HepG2 (cell line): ENCODE measurements at regions not wholly inside any gene's neighbourhood (a gene's known extent, or its start where the extent isn't known, plus 50 kb on each side); places are given as distances from the start of the nearest gene placed in this dataset.

ENCODE experiments used
- ATAC-seq: fragments of 200-7000 bp; cut with Tn5 transposase; 3 replicates; pipeline ENCODE4 v1.9.1; 2020; ENCODE audit warnings: mild to moderate bottlenecking, moderate library complexity
- BruUV-seq: library from RNA; stranded (reverse); fragments of 400-500 nt; replicated peaks from 2 replicates; lab custom pipeline; 2021; lab: Mats Ljungman, UMichigan
- CTCF ChIA-PET: fragments of 300-600 bp; formaldehyde crosslinking; extraction: SDS; loops from one replicate; lab custom pipeline; 2021; ENCODE audit warnings: low total read pairs, inconsistent platforms, low intra/inter-chr PET ratio; lab: Yijun Ruan, JAX
- POLR2A ChIA-PET: fragments of 350-600 bp; sonication (Branson Sonifier 250); formaldehyde crosslinking; loops from one replicate; lab custom pipeline; 2020; ENCODE audit warnings: antibody characterized with exemption, inconsistent platforms; lab: Yijun Ruan, JAX
- DNase-seq: peaks from one replicate; pipeline ENCODE4 v3.0.0-alpha.2; 2015; ENCODE audit warnings: low spot score
- FAIRE-seq: peaks from 3 replicates; lab custom pipeline; 2011; peaks lifted over from hg19 to GRCh38; lab: Jason Lieb, UNC
- H2AFZ ChIP-seq: one replicate; pipeline ENCODE4 v1.6.1; 2011; ENCODE audit warnings: low read length, inconsistent platforms
- H3K27ac ChIP-seq: fragments of 300-600 bp; 3 replicates; pipeline ENCODE4 v1.8.0; 2011; ENCODE audit warnings: mixed run types, mild to moderate bottlenecking, mixed read lengths, low read length, inconsistent platforms; ENCODE audit not compliant: insufficient read depth; ENCODE audit errors: extremely low read length
- H3K27me3 ChIP-seq, 2 experiments: fragments of 200-600 bp in 1 of 2; 2 replicates in 1 of 2; 3 replicates in 1 of 2; pipeline versions ENCODE4 v1.6.0 to v1.8.0; 2011; ENCODE audit warnings: low read length in 2 of 2, mild to moderate bottlenecking in 2 of 2, moderate library complexity in 2 of 2, inconsistent platforms in 1 of 2; ENCODE audit not compliant: insufficient read depth in 2 of 2, control insufficient read depth in 1 of 2
- H3K36me3 ChIP-seq, 2 experiments: fragments of 200-600 bp in 1 of 2; replicated peaks in 1 of 2; 2 replicates in 1 of 2; 3 replicates in 1 of 2; pipeline versions ENCODE4 v1.5.1 to v1.8.0; 2011; ENCODE audit warnings: low read length in 2 of 2, inconsistent platforms in 1 of 2; ENCODE audit not compliant: insufficient read depth in 2 of 2, control insufficient read depth in 1 of 2
- H3K4me1 ChIP-seq: 2 replicates; pipeline ENCODE4 v1.5.1; 2012; ENCODE audit warnings: low read length, inconsistent platforms; ENCODE audit not compliant: insufficient read depth
- H3K4me2 ChIP-seq: 2 replicates; pipeline ENCODE4 v1.6.0; 2011; ENCODE audit warnings: low read depth, low read length, inconsistent platforms
- H3K4me3 ChIP-seq, 3 experiments: fragments of 200-600 bp in 1 of 3; sonication (generic), shearing (Covaris generic) in 1 of 3; replicated peaks in 1 of 3; 2 replicates each; pipeline ENCODE4 v1.5.1; 2011 to 2016; ENCODE audit warnings: low read length in 3 of 3, inconsistent platforms in 2 of 3, low read depth in 2 of 3, mild to moderate bottlenecking in 2 of 3, control low read depth in 1 of 3, mixed read lengths in 1 of 3; ENCODE audit not compliant: insufficient read depth in 1 of 3
- H3K79me2 ChIP-seq: one replicate; pipeline ENCODE4 v1.6.1; 2011; ENCODE audit warnings: low read length, inconsistent platforms; ENCODE audit not compliant: insufficient read depth
- H3K9ac ChIP-seq: 2 replicates; pipeline ENCODE4 v1.6.0; 2011; ENCODE audit warnings: mild to moderate bottlenecking, low read depth, low read length, inconsistent platforms; ENCODE audit not compliant: insufficient read depth
- H3K9me3 ChIP-seq: 2 replicates; pipeline ENCODE4 v1.5.1; 2012; ENCODE audit warnings: mild to moderate bottlenecking, low read length
- H4K20me1 ChIP-seq: 2 replicates; pipeline ENCODE4 v1.6.0; 2011; ENCODE audit warnings: inconsistent platforms, mild to moderate bottlenecking, low read length, moderate library complexity; ENCODE audit not compliant: insufficient read depth
- CTCF ChIP-seq: sonication (generic); formaldehyde crosslinking; IDR thresholded peaks from 2 replicates; pipeline ENCODE4 v1.5.0; 2020; ENCODE audit warnings: mild to moderate bottlenecking, missing genetic modification reagents, moderate library complexity
- NFKB2 ChIP-seq: sonication (generic); formaldehyde crosslinking; IDR thresholded peaks from 2 replicates; pipeline ENCODE4 v1.4.0; 2020; ENCODE audit warnings: missing genetic modification reagents, borderline replicate concordance
- NR2F6 ChIP-seq, 2 experiments: IDR thresholded peaks; 2 replicates each; pipeline ENCODE4 v1.6.1; 2016; ENCODE audit warnings: antibody characterized with exemption in 1 of 2, mild to moderate bottlenecking in 1 of 2
- PRDM4 ChIP-seq: sonication (generic); formaldehyde crosslinking; IDR thresholded peaks from 2 replicates; pipeline ENCODE4 v1.9.0; 2021; ENCODE audit warnings: missing genetic modification reagents, borderline replicate concordance
- RXRB ChIP-seq: IDR thresholded peaks from 2 replicates; pipeline ENCODE4 v1.6.1; 2016; ENCODE audit warnings: borderline replicate concordance, missing genetic modification reagents, missing compliant biosample characterization
- TBX2 ChIP-seq: sonication (generic); formaldehyde crosslinking; IDR thresholded peaks from 2 replicates; pipeline ENCODE4 v1.5.0; 2020; ENCODE audit warnings: missing genetic modification reagents, mild to moderate bottlenecking, borderline replicate concordance
- ZNF432 ChIP-seq: sonication (generic); formaldehyde crosslinking; IDR thresholded peaks from 2 replicates; pipeline ENCODE4 v1.5.0; 2020; ENCODE audit warnings: missing genetic modification reagents, mild to moderate bottlenecking, borderline replicate concordance
- ZNF883 ChIP-seq: sonication (generic); formaldehyde crosslinking; IDR thresholded peaks from 2 replicates; pipeline ENCODE4 v1.5.1; 2020; ENCODE audit warnings: mild to moderate bottlenecking, missing genetic modification reagents; ENCODE audit errors: not compliant biosample characterization
- WGBS: methylation state at CpG from one replicate; pipeline ENCODE4 v1.1.6; 2017; ENCODE audit warnings: low lambda C conversion rate; 5-methylcytosine and 5-hydroxymethylcytosine counted together
- in situ Hi-C: cut with HindIII; loops from 2 replicates; pipeline ENCODE4 v1.10.0; 2017; ENCODE audit warnings: low pct_unique_long_range_greater_than_20kb; ENCODE audit not compliant: extremely low pct_ligation_motif_present
- intact Hi-C: fragments of 100-400 bp; cut with micrococcal nuclease; formaldehyde crosslinking; loops from one replicate; pipeline ENCODE4 v1.10.0; 2022; ENCODE audit not compliant: unreplicated experiment

- no peak for FAIRE-seq
- no TSS peak for BruUV-seq
- H3K27ac ChIP-seq, result no peak overlapping the region
- no peak for TF ChIP-seq CTCF (CRISPR knock-in tag)
- no peak for TF ChIP-seq PRDM4
- TF ChIP-seq NFKB2, result no peak
- no peak for TF ChIP-seq NR2F6 (IDR thresholded peaks at IDR 0.05)
- TF ChIP-seq NR2F6 (CRISPR knock-in tag; IDR thresholded peaks at IDR 0.05), result no peak
- no peak for TF ChIP-seq RXRB (CRISPR knock-in tag)
- no peak for TF ChIP-seq ZNF432 (CRISPR knock-in tag)
- no peak for TF ChIP-seq ZNF883 (CRISPR knock-in tag)
- TF ChIP-seq TBX2, result no peak
- H3K4me2 ChIP-seq, result no peak overlapping the region
- H3K9ac ChIP-seq, result no peak overlapping the region
- CTCF ChIA-PET, result no interaction called here
- H3K27me3 ChIP-seq, result peaks cover 3 to 21% of the 10 kb centered on the region in 2 experiments; a peak in 4 of 5 replicates
- no peaks in the 10 kb centered on the region for H3K79me2 ChIP-seq
- DNase-seq, result no peak
- intact Hi-C loops (no loop called here), in situ Hi-C loops (loop anchor here (10.0 kb wide), 1 partner anchor 474 kb away; the partner anchor contains the start of gene FOXF1)
- POLR2A ChIA-PET, result no interaction called here
- no peak for ATAC-seq
- 56% methylated on average over 11 of the region's 11 CpGs for WGBS
- H4K20me1 ChIP-seq, result no peaks in the 10 kb centered on the region
- H3K36me3 ChIP-seq, result no peaks in the 10 kb centered on the region
- H3K4me3 ChIP-seq, result no peak overlapping the region
- no peaks in the 10 kb centered on the region for H3K4me1 ChIP-seq
- no peak overlapping the region for H2AFZ ChIP-seq
- no peaks in the 10 kb centered on the region for H3K9me3 ChIP-seq
These were observed 142.3 kb downstream of the IRF8 start for GRCh38 chr16:86041215-86041614.
